Stimulated activated CD4-positive, alpha-beta T cell treated with anti-CD3 and anti-CD28 coated beads, Interleukin-12 subunit alpha, Interleukin-12 subunit beta, amount 100 ng/mL, for 4 hours (primary cell): ENCODE measurements at regions not wholly inside any gene's neighbourhood (a gene's known extent, or its start where the extent isn't known, plus 50 kb on each side); places are given as distances from the start of the nearest gene placed in this dataset.

ENCODE experiments used
- DNase-seq: peaks from one replicate; pipeline ENCODE4 v3.0.0-alpha.2; 2020

GRCh38 chr4:108360754-108361445 is 192.2 kb upstream of the LEF1 start:
- no peak for DNase-seq

GRCh38 chr4:108359986-108360681 is 191.4 kb upstream of the LEF1 start:
- DNase-seq = no peak

- DNase-seq = no peak
These were observed 190.6 kb upstream of the LEF1 start for GRCh38 chr4:108359130-108359985.

GRCh38 chr4:108355902-108356535 is 187.3 kb upstream of the LEF1 start:
- no peak for DNase-seq

- DNase-seq = no peak
These were observed 186.6 kb upstream of the LEF1 start for GRCh38 chr4:108355186-108355901.

- no peak for DNase-seq
These were observed 184.1 kb upstream of the LEF1 start for GRCh38 chr4:108352664-108353308.

GRCh38 chr4:108351791-108352190 is 183.1 kb upstream of the LEF1 start:
- DNase-seq = no peak

- DNase-seq = no peak
These were observed 181.6 kb upstream of the LEF1 start for GRCh38 chr4:108350332-108350731.

GRCh38 chr4:108346818-108347210 is 178.1 kb upstream of the LEF1 start:
- DNase-seq = no peak

GRCh38 chr4:108345862-108346817 is 177.4 kb upstream of the LEF1 start:
- no peak for DNase-seq

- no peak for DNase-seq
These were observed 173.7 kb upstream of the LEF1 start for GRCh38 chr4:108342325-108342970.

GRCh38 chr4:108337923-108338322 is 169.2 kb upstream of the LEF1 start:
- DNase-seq = no peak

- DNase-seq = no peak
These were observed 167.3 kb upstream of the LEF1 start for GRCh38 chr4:108336076-108336475.

- no peak for DNase-seq
These were observed 166.3 kb upstream of the LEF1 start for GRCh38 chr4:108335081-108335480.

GRCh38 chr4:108334031-108334430 is 165.3 kb upstream of the LEF1 start:
- no peak for DNase-seq

- DNase-seq = no peak
These were observed 164.7 kb upstream of the LEF1 start for GRCh38 chr4:108333353-108333942.

- no peak for DNase-seq
These were observed 163.3 kb upstream of the LEF1 start for GRCh38 chr4:108331905-108332632.

- DNase-seq = no peak
These were observed 159.6 kb upstream of the LEF1 start for GRCh38 chr4:108328383-108328732.
